ENCODE measurements at regions not wholly inside any gene's neighbourhood (a gene's known extent, or its start where the extent isn't known, plus 50 kb on each side); places are given as distances from the start of the nearest gene placed in this dataset.

DNA sequence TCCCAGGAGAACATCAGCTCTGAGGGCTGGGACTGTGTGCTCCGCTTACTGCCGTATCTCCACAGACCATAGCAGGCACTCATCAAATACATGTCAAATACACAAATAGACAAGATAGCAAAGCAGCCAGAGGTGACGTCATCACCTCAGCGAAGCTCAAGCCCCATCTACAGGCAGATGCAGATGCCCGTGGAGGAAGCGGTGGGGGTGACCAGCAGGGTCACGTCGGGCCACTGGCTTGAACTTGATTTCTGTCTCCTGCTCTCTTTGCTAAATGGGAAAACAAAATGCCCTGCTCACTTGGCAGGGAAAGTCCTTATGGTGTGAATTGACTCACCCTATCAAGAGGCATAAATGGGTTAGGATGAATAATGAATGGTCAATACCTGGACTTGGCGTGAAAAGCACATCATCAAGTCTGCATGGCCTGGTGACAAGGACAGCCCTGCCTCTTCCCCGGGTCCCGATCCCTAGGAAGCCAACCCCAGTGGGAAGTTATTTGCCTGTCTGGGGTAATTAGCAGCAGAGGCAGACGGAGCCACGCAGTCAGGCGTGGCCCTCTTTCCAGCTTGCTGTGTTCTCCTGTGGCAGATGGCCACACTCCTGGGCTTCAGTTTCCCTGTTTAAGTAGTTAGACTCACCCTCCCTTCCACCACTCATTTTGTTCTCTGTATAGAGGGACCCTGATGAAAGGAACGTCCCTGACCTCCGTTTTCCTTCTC, 536.0 kb downstream of the NPHP4 start:
- DNase-seq: no peak

GRCh38 chr1:5455651-5456050, 536.6 kb downstream of the NPHP4 start:
- DNase-seq: no peak

DNA sequence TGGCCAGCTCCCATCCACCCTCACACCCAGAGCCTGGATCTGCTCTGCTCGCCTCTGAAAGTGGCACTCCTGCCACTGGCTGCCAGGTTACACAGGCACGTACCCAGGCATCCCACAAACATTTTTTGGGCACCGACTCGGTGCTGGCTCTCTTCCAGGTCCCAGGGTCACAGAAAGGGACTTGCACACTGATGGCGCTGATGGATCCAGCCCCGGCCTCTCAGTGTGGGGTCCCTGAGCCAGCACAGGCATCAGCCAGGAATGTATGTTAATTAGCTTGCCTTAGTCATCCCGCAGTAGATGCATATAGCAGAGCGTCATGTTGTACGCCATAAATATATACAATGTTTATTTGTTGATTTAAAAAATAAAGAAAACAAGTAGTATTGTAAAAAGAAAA, 537.2 kb downstream of the NPHP4 start:
- DNase-seq: no peak

DNA sequence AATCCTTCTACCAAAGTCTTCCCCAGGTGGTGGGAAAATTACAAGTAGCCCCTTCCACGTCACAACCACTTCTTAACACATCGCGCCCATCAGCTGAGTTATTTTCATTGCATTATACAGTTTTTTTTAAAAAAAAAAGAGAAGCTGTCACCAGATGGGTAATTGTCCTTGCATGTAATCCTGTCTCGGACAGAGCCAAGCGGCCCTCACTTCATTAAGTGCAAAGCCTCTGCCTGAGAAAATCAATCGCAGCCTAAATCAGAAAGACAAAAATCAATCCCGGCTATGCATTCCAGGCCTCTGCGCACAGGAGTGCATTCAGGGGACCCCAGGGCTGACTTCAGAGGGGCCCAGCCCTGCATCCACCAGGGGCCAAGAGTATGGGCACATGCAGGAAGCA, 538.9 kb downstream of the NPHP4 start:
- no peak for DNase-seq

DNA sequence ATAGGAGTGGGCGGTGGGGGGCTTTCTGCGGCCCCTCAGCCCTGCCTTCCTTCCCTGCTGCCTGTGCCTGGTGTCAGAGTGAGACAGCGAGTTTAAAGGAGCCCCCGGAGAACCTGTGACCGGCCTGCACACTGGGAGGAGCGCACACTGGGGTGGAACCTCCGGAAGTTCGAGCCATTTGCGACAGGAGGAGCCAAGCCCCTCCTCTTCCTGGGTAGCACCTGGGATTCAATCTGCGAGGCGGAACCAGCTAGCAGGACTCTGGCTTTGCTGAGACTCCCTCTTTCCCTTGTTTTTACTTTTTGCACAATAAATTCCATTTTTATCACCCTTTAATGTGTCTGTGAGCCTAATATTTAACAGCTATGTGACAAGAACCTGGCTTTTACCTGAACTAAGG, 540.6 kb downstream of the NPHP4 start:
- DNase-seq: no peak

GRCh38 chr1:5448486-5448885, 543.7 kb downstream of the NPHP4 start:
- DNase-seq: no peak

- no peak for DNase-seq
Measured at GRCh38 chr1:5447503-5447960, 544.7 kb downstream of the NPHP4 start.

- DNase-seq: no peak
Measured at GRCh38 chr1:5444396-5444795, 547.8 kb downstream of the NPHP4 start.

GRCh38 chr1:5436808-5437207, 555.4 kb downstream of the NPHP4 start:
- DNase-seq: no peak

- no peak for DNase-seq
Measured at GRCh38 chr1:5435414-5435813, 556.8 kb downstream of the NPHP4 start.

DNA sequence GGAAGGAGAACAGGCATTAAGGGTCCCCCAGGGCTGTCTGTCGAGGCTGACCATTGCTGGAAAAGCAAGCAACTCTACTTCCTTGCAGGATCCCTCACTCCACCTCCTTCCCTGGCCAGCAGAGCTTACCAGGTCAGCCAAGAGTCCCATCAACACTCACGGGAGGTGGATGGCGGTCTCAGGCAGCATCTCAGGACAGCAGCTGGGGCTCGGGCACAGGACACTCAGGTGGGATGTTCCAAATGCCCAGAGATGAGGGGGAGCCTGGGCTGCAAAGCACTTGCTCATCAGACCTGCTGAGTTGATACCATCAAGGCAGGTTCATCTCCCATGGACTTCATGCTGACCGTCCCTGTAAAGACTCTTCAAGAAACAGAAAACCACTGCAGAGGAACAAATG, 559.8 kb downstream of the NPHP4 start:
- DNase-seq: no peak

DNA sequence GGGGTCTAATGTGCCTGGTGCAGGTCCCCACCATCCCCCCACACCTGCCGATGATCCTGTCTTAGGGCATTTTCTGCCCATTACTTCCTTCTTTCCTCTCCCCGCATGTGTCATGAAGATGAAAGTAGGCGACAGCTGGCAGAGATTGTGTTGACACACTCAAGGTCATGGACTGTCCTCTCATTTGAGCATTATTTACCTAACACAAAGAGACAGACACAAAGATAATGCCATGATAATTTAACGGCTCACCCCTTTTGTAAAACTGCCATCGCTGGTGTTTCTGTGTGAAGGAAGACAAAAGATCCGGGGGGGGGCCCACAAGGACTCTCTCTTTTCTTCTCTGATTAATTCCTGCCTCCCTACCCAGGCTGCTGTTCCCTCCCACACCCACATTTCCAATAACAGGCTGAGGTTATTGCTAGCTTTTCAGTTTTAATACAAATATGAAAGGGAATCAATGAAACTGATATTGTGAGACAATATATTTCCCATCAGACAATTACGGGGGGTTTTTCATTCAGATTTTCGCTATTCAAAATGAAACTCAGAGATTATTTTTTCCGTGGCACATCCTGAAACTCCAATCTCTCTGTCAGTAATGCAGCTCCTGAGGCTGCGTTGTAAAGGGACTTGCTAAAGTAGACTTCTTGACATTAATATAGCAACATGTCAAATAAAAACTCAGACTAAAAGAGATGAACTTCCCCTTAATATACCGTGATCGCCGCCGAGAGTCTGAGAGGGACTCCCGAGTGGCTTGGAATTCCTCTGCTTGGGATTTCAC, 561.1 kb downstream of the NPHP4 start:
- no peak for DNase-seq

DNA sequence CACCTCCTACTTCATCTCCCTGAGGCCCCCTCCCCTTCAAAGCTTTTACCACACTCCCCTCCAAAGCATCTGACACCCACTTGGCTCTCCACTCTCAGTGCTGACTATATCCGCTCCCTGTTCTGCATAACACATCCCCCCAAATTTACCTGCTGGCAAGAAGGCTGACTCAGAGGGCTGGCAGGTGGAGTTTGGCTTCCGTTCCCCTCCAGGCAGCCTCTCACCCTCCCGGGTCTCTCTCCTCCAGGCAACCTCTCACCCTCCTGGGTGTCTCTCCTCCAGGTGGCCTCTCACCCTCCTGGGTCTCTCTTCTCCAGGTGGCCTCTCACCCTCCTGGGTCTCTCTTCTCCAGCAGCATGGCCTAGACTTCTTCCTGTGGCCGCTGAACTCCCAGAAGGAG, 562.1 kb downstream of the NPHP4 start:
- no peak for DNase-seq

DNA sequence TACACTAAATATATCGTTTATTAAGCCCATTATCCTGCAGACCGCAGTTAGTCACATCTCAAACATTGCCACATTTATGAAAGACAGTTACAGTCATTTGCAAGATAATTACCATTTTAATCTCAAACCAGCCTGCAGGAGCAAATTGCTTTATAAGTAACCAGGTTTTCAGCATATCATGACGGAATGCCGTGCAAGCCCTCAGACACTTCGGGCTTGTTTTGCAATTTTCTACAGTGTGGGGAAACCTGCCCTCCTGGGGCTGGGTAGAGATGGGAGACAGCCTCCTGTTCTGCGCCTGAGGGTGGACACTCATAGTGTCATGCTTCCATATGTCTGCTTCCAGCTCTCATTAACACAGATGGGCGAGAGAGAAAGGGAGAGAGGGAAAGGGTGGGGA, 563.9 kb downstream of the NPHP4 start:
- DNase-seq: no peak

- DNase-seq: no peak
Measured at GRCh38 chr1:5427026-5427613, 565.1 kb downstream of the NPHP4 start.

- DNase-seq: no peak
Measured at GRCh38 chr1:5424802-5425703, 567.2 kb downstream of the NPHP4 start.

GRCh38 chr1:5423109-5423508, 569.1 kb downstream of the NPHP4 start:
- no peak for DNase-seq

GRCh38 chr1:5419501-5419900, 572.7 kb downstream of the NPHP4 start:
- no peak for DNase-seq

DNA sequence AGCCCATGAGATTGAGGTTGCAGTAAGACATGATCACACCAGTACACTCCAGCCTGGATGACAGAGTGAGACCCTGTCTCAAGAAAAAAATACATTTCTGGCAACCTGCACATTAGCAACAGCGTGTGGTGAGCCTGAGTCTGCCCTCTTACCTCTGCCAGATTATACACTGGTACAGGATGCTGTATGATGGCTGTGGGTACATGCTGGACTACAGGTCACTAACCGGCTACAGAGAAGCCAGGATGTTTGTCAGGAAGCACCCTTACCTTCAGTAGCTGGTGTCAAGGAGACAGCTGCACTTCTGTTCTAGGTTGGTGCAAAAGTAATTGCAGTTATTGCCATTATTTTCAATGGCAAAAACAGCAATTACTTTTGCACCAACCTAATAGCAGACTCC, 575.7 kb downstream of the NPHP4 start:
- DNase-seq: no peak

GRCh38 chr1:5415606-5416005, 576.6 kb downstream of the NPHP4 start:
- no peak for DNase-seq

- DNase-seq: no peak
Measured at GRCh38 chr1:5410652-5411051, 581.6 kb downstream of the NPHP4 start.

DNA sequence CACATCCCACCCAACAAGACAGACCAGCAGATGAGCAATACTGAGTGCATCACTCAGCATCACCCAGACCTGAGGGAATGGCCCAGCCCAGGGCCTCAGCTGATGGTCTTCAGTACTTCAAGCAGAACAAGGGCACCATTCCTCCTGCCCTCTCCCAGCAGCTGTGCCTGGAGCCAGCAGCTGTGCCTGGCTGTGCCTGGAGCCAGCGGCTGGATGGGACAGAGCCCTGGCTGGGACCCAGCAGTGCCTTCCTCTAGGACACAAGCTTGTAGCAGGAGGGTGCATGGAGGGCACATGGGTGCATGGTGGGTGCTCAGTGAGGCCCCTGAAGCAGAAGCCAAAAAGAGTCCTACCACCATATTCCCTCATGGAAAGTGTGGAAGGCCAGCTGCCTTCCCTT, 583.8 kb downstream of the NPHP4 start:
- DNase-seq: no peak

GRCh38 chr1:5405263-5405662, 587.0 kb downstream of the NPHP4 start:
- no peak for DNase-seq

All from KG1 (cell line).